ENCODE measurements at regions not wholly inside any gene's neighbourhood (a gene's known extent, or its start where the extent isn't known, plus 50 kb on each side); places are given as distances from the start of the nearest gene placed in this dataset.

DNA sequence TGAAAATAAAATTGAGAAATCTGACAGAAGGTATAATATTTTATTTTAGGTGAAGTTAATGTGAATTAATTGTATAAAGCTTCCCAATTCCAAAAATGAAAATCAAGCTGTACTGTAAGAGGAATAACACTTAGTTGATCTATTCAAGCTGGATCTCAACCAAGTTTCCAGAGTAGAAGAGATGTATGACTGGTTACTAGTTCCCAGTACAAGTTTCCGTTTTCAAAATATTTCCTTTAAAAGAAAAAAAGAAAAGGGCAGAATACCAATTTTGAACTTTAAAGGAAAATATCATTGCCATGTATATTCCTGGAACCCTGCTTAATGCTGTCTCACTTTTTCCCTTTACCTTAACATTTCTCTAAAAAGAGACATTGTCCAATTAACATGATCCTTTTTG lies 308.5 kb downstream of the IRS1 start:
- DNase-seq, result no peak
- TF ChIP-seq, protein P1, sequence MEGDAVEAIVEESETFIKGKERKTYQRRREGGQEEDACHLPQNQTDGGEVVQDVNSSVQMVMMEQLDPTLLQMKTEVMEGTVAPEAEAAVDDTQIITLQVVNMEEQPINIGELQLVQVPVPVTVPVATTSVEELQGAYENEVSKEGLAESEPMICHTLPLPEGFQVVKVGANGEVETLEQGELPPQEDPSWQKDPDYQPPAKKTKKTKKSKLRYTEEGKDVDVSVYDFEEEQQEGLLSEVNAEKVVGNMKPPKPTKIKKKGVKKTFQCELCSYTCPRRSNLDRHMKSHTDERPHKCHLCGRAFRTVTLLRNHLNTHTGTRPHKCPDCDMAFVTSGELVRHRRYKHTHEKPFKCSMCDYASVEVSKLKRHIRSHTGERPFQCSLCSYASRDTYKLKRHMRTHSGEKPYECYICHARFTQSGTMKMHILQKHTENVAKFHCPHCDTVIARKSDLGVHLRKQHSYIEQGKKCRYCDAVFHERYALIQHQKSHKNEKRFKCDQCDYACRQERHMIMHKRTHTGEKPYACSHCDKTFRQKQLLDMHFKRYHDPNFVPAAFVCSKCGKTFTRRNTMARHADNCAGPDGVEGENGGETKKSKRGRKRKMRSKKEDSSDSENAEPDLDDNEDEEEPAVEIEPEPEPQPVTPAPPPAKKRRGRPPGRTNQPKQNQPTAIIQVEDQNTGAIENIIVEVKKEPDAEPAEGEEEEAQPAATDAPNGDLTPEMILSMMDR (IDR thresholded peaks at IDR 0.05), result no peak
- ATAC-seq, result no peak
- no peaks in the 10 kb centered on the region for H3K4me1 ChIP-seq (ENCODE audit: low read depth)
- intact Hi-C loops (cut with DNase I, micrococcal nuclease), result no loop called here
- H3K9me3 ChIP-seq, result no peaks in the 10 kb centered on the region
- no peaks in the 10 kb centered on the region for H3K36me3 ChIP-seq (ENCODE audit: low read depth)
- H3K4me3 ChIP-seq, result no peak overlapping the region

DNA sequence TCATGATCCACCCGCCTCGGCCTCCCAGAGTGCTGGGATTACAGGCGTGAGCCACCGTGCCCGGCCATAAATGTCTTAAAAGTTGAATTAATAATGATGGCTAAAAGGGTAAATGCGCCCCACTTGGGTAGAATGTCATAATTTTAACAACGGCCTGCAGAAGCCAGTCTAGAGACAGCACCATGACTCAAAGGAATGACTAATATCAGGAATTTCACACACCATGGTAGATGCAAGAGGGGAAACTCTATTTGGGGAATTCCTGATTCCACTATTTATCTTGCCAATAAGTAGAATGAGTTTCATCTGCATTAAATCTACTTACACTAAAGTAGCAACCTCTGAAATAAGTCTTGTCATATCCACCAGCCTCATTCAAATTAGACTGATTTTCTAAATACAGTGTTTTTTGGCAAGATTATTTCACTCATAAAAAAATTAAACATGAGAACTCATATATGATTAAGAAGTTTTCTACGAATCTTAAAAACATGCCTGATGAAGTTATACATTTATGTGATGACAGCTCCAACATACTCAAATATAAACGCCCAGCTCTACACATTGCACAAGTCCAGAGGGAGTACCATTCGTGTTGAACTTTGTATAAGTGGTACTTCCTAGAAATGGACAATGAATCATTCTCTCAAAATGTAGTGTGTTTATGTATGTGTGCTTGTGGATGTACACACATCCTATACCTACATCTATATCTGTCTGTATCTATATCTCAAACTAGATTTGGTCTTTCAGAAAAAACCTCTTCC lies 309.7 kb downstream of the IRS1 start:
- DNase-seq, result no peak
- intact Hi-C loops (cut with DNase I, micrococcal nuclease), result no loop called here
- Histone ChIP-seq H3K4me1 (ENCODE audit: low read depth) (no peaks in the 10 kb centered on the region), H3K4me3 (no peak overlapping the region), H3K36me3 (ENCODE audit: low read depth) (no peaks in the 10 kb centered on the region), H3K9me3 (no peaks in the 10 kb centered on the region)
- no peak for ATAC-seq
- TF ChIP-seq, protein P1 (IDR thresholded peaks at IDR 0.05), result no peak

DNA sequence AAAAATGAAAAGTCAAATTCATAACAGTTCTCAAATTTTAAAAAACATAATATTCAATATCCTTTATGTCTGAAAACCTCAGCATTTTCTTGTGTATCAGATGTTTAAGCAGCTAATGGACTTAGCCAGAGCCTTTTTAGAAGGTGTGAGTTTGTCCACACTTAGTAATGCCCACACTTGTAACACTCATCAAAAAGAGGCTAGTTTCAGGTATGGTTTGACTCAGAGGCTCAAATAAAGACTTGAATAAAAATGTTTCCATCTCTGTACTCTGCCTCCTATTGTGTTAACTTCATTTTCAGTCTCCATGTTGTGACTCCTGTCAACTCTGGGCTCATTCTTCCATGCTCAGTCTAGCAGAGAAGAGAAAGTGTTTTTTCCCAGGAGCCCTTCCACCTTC lies 311.6 kb downstream of the IRS1 start:
- ATAC-seq (no peak), DNase-seq (no peak)
- Histone ChIP-seq H3K9me3 (no peaks in the 10 kb centered on the region), H3K4me1 (ENCODE audit: low read depth) (no peaks in the 10 kb centered on the region), H3K36me3 (ENCODE audit: low read depth) (no peaks in the 10 kb centered on the region), H3K4me3 (no peak overlapping the region)
- TF ChIP-seq, protein P1 (IDR thresholded peaks at IDR 0.05), result no peak
- intact Hi-C loops (cut with DNase I, micrococcal nuclease), result no loop called here

DNA sequence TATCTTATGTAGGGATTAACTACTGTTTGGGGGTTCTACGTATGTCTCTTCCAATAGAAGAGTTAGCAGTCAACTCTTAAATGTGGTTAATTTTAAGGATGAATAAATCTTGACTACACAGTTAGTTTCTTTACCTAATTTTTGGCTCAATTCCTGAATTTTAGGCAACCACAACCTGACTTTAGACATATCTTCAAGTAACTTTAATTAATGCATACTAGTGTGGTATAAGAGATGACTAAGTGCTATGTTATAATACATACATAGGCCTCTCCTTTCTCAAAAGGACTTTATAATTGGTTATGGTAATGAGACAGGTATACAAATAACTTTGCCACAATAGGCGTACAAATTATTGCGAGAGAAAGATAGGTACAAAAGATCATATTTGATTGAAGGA lies 312.0 kb downstream of the IRS1 start:
- intact Hi-C loops (cut with DNase I, micrococcal nuclease), result no loop called here
- ATAC-seq, result no peak

DNA sequence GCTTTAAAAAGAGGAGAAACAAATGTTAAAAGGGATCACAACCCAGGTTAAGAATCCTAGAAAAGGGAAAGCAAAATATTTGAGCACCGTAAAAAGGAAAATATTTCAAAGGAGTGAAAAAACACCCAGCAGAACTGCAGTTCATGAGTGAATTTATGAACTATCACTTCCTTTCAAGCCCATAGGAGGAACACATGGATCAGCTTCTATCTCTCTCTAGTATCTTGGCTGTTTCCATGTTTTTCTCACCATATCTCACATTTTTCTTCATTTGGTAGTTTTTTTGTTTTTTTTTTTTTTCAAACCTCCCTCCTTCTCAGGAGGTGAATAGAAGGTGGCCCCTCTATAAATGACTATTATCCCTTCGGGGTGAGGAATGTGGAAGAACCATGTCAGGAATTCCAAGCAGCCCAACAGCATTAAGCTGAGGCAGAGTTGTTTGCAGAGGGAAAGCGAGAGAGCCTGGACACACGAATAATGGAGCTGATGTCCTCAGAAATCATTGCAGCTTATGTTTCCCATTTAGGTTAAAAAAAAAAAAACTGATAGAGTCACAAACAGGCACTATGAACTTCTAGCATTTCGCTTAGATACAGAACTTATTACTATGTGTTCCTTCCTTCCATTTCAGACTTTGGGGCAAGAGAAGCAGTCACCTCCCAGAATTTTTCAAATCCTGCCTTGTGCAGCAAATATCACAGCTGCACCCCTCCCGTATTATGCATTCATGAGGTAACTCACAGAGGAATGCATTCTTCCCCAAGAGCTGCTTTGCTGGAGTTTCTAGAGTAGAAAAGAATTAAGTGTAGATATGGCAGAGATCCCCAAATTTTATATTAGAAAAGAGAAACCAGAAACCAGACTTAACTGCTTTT lies 315.6 kb downstream of the IRS1 start:
- H3K4me3 ChIP-seq, result no peak overlapping the region
- TF ChIP-seq, protein P1 (IDR thresholded peaks at IDR 0.05), result no peak
- no peaks in the 10 kb centered on the region for H3K9me3 ChIP-seq
- H3K4me1 ChIP-seq (ENCODE audit: low read depth), result no peaks in the 10 kb centered on the region
- H3K36me3 ChIP-seq (ENCODE audit: low read depth), result no peaks in the 10 kb centered on the region
- intact Hi-C loops (cut with DNase I, micrococcal nuclease), result no loop called here
- ATAC-seq, result no peak
- DNase-seq, result no peak

More for the DNA sequence above, 312.0 kb downstream of the IRS1 start:
- H3K9me3 ChIP-seq, result no peaks in the 10 kb centered on the region
- DNase-seq, result no peak
- no peaks in the 10 kb centered on the region for H3K36me3 ChIP-seq (ENCODE audit: low read depth)
- no peaks in the 10 kb centered on the region for H3K4me1 ChIP-seq (ENCODE audit: low read depth)
- no peak overlapping the region for H3K4me3 ChIP-seq
- TF ChIP-seq, protein P1 (IDR thresholded peaks at IDR 0.05), result no peak
